GM12874 (cell line): ENCODE measurements at regions not wholly inside any gene's neighbourhood (a gene's known extent, or its start where the extent isn't known, plus 50 kb on each side); places are given as distances from the start of the nearest gene placed in this dataset.

Experiments used
- TF ChIP-seq, protein P1 (sequence below): IDR thresholded peaks from 2 replicates; pipeline ENCODE4 v1.5.1; 2011; ENCODE audit warnings: low read depth, mild to moderate bottlenecking, control low read depth, low read length, moderate library complexity; ENCODE audit not compliant: insufficient read depth

DNA sequence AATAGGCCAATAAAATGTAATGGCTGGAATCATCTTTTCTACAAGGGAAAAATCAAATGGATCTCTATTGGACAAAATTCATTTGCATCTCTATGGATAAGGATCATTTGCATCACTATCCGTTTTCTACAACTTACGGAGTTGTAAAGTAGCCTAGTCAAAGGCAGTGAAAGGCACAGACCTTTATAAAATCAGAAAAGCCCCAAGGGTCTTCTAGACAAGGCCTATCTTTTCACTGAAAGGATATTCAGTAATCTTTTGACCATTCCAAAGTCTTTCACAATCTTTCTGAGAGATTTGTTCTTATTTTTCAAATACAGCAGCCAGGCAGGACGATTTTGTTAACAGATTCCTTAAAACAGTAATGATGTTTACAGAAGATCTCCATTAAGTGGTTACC, 119.5 kb upstream of the JADE1 start:
- TF ChIP-seq, protein P1, sequence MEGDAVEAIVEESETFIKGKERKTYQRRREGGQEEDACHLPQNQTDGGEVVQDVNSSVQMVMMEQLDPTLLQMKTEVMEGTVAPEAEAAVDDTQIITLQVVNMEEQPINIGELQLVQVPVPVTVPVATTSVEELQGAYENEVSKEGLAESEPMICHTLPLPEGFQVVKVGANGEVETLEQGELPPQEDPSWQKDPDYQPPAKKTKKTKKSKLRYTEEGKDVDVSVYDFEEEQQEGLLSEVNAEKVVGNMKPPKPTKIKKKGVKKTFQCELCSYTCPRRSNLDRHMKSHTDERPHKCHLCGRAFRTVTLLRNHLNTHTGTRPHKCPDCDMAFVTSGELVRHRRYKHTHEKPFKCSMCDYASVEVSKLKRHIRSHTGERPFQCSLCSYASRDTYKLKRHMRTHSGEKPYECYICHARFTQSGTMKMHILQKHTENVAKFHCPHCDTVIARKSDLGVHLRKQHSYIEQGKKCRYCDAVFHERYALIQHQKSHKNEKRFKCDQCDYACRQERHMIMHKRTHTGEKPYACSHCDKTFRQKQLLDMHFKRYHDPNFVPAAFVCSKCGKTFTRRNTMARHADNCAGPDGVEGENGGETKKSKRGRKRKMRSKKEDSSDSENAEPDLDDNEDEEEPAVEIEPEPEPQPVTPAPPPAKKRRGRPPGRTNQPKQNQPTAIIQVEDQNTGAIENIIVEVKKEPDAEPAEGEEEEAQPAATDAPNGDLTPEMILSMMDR = no peak

DNA sequence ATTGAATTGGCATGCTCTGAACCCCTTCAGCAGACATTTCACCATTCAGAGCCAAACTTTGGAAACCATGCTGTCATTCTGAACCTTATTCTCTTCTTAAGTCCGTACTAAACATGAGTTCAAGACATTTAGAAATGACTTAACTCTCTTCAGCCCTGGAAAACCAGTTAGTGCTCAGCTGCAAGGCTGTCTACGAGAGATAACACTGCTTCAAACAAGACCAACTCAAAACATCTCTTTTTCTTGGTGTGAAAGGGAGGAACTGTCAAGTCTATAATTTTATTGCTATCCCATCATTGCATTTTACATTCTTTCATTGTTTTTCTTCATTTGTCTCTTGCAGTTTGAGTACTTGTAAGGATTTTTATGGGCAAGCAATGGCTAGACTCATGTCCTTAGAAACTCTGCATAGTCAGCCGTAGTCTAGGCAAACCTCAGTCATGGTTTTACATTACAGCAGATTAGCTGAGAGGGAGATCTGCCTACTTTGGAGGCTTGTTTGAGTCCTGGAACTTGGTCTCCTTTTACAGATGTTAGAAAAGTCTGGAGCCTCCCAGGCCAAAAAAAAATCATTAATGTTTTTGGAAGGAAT, 120.6 kb upstream of the JADE1 start:
- TF ChIP-seq, protein P1 = no peak

DNA sequence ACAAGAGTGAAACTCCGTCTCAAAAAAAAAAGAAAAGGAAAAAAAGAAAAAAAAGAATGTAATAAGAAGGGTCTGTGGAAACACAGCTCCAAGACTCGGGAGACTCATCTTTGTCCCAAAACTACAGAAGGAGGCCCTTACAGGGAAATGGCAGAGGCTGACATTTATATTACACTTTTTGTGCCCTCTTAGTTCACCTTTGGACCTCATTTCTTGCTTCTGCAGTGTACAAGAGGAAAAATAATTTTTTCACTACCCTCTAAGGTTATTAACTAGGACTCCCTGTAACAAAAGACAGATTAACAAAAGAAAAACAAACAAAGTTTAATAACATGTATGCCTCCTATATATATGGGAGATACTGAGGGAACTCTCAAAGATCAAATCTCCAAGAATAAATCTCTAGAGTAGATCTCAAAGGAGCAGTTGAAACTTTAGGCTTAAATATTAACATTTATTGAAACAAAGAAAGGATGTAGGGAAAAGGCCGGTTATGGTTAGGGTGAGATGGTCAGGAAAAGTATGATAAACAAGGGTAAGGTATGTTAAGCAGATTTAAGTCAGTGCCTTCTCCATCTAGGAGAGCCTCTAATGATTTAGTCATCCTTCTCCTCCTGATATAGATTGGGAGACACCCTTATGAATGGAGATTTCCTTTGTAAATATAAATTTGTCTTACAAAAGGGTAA, 121.3 kb upstream of the JADE1 start:
- TF ChIP-seq, protein P1 = no peak

DNA sequence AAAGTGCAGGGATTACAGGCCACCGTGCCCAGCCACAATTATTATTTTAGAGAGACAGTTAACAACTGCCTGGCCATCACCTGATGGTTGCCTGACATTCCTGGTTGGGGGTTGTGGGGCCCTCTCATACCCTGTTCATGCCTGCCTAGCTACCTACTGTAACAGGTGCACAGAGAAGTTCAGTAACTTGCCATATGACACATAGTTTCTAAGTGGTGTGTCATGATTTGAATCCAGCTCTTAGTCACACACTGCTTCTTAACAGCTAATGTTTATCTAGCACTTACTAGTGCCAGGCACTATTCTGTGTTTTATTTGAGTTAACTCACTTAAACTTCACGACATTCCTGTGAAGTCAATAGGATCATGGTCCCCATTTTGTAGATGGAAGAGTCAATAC, 122.7 kb upstream of the JADE1 start:
- TF ChIP-seq, protein P1 = no peak

DNA sequence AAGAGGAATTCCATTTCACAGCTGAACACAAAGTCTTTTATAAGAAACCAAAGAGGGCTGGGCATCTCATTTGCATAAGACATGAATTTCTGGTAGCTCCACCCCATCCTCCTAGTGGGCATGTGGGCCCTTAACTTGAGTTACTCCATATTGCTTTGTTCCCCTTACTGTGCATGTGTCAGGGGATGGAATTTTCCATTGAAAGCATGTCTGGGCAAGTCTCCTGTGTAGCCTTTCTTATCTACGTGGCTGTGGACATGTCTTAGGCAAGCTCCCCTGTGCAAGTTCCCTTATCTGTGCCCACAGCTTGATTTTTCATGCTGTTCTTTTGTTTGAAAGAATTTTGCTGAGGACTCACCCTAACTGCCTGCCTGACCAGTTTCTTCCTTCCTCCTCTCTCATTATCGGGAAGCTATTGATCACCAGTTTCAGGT, 123.5 kb upstream of the JADE1 start:
- TF ChIP-seq, protein P1 = no peak

DNA sequence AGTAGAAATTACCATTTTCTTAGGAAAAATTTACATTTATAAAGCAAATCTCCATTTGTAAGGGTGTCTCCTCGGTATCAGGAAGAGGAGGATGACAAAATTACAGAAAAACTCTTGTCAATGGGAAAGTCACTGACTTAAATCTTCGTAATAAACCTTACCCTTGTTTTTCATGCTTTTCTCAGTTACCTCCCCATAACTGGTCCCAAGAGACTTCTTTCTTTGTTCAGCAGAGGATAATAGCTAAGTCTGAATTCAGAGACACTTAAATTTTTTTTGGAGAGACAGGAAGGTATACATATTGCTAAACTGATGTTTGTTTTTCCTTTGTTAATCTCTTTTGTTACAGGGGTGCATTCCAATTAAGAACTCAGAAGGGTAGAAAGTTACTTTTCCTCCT, 125.5 kb upstream of the JADE1 start:
- TF ChIP-seq, protein P1 = no peak

DNA sequence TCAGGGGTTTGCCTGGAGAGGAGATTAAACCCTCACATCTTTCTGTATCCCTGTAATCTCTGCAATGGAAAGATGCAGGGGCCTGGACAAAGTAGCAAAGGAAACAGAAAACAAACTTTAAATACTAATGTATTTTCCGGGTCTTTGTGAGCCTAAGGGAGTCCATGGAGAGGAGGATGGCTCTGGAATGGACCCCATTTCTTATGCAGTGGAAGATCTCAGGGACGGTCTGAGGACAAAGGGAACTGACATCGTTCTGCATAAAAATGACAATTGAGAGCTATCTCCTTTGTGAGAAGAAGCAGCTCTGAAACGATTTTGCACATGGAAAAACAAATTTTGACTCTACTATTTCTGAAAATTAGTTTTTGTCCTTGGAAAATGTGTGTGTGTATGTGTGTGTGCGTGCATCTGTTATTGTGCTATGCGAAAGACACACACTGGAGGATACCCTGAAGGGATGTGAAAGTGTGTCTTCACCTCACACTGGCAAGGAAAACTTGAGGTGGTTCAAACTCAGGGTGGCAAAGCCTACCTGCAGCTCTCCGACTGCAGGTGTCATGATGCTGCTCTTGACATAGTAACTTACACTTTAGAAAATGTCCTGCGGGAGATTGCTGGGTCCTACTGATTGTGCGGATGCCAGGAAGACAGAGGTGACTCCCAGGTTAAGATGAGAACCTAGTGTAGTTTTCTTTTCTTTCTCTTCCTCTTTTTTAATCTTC, 126.4 kb upstream of the JADE1 start:
- TF ChIP-seq, protein P1 = no peak
